ENCODE measurements at regions not wholly inside any gene's neighbourhood (a gene's known extent, or its start where the extent isn't known, plus 50 kb on each side); places are given as distances from the start of the nearest gene placed in this dataset.

GRCh38 chr18:42620657-42621056, 494.8 kb downstream of the RIT2 start:
- no peak for TF ChIP-seq EZH2 (IDR thresholded peaks at IDR 0.05; ENCODE audit: low read length, unreplicated experiment)
- TF ChIP-seq, protein P1, sequence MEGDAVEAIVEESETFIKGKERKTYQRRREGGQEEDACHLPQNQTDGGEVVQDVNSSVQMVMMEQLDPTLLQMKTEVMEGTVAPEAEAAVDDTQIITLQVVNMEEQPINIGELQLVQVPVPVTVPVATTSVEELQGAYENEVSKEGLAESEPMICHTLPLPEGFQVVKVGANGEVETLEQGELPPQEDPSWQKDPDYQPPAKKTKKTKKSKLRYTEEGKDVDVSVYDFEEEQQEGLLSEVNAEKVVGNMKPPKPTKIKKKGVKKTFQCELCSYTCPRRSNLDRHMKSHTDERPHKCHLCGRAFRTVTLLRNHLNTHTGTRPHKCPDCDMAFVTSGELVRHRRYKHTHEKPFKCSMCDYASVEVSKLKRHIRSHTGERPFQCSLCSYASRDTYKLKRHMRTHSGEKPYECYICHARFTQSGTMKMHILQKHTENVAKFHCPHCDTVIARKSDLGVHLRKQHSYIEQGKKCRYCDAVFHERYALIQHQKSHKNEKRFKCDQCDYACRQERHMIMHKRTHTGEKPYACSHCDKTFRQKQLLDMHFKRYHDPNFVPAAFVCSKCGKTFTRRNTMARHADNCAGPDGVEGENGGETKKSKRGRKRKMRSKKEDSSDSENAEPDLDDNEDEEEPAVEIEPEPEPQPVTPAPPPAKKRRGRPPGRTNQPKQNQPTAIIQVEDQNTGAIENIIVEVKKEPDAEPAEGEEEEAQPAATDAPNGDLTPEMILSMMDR (conservative IDR thresholded peaks at IDR 0.05; ENCODE audit: low read depth, low read length): no peak
